Glomerular visceral epithelial cell (primary cell): ENCODE measurements at regions not wholly inside any gene's neighbourhood (a gene's known extent, or its start where the extent isn't known, plus 50 kb on each side); places are given as distances from the start of the nearest gene placed in this dataset.
"Not testable (repeated sequence)": the region's sequence is repeated elsewhere in the genome, so short reads cannot be mapped to it uniquely, and the experiment has no call there.

Source experiments
- DNase-seq: peaks from one replicate; pipeline ENCODE4 v3.0.0-alpha.2; 2016; ENCODE audit errors: extremely low spot score

DNA sequence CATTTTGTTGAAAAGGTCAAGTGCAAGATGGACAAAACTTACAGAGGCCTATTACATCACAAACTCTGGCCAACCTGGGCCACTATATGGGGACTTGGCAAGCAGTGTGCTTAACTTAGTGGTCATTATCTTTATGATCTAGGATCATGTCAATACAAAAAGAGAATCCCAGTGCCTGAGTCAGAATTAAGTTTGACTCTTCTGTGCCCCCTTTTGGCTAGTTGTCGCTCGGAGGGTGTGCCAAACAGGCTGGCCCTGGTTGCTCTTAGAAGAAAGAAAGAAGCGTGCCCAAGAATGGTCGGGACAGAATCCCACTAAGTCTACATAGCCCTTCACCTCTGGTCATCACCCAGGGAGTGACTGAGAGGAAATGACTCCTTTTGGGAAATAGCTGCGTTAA is 100.1 kb downstream of the EIF4E start:
- DNase-seq = no peak

DNA sequence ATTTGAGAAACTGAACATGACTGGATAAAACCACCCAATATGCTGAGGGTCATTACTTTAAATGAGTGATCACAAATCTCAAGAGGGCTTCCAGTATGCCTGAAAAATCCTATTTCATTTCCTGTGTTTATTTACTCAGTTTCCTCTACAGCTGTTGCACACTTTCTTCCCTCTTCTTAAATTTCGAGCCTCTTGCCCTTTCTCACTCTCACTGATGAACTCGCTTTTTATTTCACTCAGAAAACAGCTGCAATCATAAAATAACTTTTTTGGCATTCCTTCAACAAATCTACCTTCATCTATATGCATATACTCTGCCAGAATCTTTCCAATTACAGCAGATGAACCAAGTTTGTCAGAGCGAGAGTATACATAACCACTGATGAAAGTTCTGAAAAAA is 101.3 kb downstream of the EIF4E start:
- DNase-seq = no peak

DNA sequence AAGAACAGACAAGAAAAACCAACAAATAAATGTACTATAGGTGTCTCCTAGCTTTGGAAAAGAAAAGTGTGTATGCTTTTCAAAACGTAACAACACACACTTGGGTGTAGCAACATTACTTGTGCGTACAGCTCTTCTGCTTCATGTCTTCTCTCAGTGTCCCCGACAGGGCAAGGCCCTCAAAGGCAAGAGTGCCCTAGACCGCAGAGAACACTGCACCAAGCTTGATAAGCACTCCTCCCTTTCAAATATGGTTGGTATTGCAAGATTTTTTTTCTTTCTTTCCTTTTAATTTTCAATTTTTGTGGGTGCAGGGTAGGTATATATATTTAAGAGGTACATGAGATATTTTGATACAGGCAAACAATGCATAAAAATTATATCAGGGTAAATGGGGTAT is 106.8 kb downstream of the EIF4E start:
- no peak for DNase-seq

DNA sequence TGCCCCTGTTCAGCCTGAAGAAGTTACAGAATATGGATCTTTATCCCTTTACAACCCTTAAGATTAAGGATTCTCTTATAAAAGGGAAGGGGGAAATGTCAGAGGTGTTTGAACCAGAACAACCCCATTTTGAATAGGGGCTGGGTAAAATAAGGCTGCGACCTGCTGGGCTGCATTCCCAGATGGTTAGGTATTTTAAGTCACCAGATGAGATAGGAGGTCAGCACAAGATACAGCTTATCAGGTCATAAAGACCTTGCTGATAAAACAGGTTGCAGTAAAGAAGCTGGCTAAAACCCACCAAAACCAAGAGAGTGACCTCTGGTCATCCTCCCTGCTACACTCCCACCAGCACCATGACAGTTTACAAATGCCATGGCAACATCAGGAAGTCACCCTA is 110.8 kb downstream of the EIF4E start:
- DNase-seq = not testable (repeated sequence)

DNA sequence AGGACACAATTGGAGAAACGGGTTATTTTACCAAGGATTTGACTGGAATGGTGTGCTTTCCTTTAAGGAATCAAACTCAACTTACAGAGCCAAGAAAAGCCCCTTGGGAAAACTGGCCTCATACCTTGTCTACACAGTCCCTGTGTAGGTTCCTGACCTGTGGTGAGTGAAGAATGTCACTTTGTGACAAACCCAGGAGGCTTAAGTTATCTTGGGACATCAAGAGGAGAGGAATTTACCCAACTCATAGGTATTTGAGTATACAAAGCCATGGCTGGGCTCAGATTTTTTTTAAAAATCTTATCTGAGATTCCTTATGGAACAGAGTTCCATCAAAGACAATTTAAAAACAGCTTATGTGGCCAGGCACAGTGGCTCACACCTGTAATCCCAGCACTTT is 112.1 kb downstream of the EIF4E start:
- no peak for DNase-seq

DNA sequence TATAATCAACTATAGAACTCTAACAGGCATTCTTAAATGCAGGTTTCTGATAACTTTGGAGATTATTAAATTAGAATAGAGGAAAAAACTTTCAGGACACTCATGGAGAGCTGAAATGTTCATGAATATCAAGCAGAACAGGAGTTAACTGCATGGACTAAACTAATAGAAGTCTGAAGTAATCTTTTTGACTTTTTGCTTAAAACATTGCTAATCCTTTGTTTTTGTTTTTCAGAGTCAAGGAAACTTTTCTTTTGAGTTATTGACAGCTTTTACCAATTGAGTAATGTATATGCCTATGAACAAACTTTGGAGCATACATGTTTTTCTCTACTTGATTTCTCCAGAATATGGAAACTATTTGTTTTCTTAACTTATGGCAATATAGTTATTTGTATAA is 112.5 kb downstream of the EIF4E start:
- DNase-seq = no peak

DNA sequence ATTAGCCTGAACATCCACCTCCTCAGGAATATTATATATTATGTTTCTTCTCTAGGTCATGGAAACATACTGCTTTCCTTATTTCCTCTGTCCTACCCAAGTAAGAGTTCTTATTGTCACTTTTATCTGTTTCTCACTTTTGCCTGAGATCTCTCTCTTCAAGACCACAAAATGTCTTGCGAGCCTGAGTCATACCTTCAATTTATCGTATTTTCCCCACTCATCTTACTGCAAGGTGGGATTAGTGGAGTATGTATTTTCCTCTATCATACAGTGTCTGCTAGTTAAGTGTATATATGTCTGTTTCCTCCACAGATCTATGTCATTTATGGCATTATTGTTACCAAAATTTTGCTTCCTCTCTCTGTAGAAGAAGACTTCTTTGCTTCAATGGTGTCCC is 124.5 kb downstream of the EIF4E start:
- no peak for DNase-seq

DNA sequence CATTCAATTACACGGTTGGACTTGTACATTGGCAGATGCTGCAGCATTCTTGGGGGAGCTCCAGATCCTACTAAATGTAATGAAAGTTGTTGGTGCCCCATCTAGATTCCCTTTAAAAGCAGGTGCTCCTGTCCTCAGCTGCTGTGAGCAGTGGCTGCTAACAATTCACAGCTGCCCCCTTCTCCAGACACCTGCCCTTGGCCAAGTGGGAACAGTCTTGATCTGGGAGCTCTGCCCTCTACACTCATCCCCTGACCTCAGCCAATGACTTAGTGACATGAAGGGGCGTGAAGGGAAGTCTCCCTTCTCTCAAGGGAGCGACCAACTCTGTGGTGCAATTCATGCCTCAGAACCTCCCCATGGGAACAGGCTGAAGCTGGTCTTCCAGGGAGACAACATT is 125.7 kb downstream of the EIF4E start:
- DNase-seq = no peak

DNA sequence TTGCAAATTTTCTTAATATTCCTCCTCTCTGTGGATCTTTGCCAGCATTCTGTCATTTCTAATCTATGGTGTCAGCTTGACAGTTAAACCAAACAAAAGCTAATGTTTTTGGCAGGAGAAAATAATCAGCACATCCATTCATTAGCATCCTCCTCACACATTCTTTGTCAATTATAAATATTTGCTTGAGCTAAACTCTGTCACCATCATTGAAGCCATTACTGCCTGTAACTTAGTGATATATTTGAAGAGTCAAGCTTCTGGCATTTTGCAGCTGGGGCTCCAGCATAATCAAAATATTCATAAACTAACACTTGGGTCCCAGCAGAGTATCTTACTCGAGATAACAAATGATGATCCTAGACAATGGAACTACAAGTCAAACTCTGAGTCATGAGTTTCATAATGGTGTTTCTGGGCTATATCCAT is 126.1 kb downstream of the EIF4E start:
- no peak for DNase-seq

DNA sequence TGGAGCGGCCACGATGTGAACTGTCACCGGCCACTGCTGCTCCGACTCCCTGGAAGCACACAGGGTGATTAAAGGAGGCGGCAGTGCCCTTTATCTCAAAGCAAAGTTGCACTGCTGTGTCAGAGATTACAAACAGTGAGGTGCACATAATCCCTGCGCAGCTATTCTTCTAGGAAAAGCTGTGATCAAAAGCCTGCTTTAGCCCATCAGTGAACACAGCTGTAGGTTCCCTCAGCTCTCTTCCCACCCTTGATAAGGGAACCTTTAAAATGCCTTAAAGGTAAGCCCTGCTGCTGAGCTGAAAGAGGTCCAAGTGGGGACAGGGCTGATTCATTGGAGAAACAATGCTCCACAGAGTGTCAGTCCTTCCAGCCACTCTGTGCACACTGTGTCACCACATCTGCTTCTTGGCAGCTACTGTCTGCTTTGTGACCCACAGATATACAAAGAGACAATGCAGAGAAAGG is 127.6 kb downstream of the EIF4E start:
- DNase-seq = no peak

DNA sequence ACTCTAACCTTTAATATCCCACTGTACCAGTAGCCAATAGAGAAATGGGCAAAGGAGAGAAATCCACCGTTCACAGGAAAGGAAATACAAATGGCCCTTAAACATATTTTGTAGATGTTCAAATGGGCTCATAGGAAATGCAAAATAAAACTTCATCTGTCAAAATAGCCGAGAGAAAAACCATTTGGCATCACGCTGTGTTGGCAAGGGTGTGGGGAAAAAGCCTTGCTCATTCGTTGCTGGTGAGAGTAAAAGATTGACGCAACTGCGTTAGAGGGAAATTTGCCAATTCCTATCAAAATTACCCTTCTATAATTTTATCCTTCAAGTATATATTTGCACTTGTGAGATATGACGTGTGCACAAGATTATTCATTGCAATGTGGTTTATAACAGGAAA is 131.9 kb downstream of the EIF4E start:
- DNase-seq = no peak

DNA sequence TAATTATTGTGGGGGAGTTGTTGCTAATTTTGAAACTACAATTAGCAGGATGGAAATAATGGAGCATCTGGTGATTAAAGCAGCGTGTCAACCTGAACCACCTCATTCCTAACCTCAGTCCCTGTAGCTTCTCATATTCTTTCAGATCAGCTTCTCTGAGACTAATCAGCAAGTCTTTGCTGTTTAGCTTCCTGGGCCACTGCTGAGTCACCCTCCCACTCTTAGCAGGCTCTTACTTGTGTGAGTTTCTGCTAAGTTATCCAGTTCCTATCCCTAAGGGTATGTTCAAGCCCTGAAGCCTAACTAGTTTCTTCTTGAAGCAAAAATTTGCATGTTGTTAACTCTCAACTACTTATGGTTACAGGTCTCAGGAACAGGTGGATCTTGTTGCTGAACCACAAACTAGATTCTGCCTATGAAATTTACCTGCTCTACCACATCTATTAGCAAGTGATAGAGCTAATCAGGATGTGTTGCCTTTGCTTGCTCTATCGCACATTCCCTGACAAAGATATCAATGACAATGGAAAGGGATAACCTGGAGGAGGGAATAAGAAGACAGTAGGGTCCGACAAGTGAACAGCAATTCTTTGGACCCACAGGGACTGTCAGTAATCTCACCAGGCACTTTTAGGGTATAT is 134.2 kb downstream of the EIF4E start:
- DNase-seq = peak; percentile 7

DNA sequence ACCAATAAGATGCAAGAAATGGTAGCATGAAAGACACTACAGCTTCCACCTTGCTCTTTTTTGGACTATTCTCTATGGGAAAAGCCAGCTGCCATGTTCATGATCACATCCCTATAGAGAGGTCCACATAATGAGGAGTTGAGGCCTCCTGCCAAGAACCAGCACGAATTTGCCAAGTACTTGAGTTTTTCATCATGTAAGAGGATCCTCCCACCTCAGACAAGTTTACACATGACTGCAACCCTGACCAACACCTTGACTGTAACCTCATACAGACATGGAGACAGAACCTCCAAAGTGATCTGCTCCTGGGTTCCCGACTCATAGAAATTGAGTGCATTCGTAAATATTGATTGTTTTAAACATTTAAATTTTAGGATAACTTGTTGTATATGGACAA is 135.2 kb upstream of the TSPAN5 start:
- no peak for DNase-seq

DNA sequence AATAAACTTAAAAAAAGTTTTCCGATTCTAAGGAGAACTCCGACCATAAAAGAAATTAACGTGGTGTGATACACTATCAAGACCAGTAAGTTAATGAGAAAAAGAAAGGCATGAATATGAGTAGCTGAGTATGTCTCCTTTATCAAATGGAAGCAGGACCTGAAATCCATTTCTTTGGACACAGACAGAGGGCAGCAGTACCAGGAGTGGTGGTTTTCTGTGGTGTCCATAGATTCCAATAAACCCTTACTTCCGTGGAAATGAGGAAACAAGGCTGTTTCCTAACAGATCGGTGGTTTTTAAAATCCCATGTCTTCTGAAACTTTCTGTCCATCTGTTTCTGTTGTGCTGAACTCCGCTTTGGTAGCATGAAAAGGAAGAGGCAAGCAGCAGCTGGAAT is 128.5 kb upstream of the TSPAN5 start:
- DNase-seq = no peak

DNA sequence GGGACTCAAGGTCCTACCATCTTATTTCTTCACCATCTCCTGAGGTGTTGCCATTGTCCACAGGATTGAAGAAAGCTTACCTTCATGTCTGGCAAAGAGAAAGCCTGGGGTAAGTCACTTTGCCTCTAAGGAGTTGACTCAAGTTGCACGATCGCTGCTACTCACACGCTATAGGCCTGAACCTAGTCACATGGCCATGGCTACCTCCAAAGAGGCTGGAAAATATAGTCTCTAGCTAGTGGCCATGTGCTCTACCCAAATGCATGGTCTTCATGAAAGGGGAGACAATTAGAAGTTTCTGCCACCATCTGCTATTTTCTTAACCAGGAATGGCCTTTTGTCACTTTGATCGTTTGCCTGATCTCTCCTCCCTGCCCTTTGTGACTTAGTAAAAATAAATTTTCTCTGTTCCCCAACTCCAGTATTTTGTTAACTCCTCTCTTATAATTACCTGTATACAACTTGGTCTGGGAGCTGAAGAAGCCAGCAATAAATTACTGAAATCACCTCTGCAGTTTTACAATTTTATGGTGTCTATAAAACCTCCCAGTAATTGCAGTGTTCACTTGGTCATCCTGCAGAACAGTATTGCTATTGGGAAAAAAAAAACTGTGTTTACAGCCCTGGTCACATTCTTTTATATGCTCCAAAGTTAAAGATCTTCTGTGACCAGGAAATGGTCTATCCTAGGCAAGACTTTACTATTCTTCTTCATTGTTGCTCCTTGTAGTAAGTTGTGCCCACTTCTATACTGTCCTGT is 126.7 kb upstream of the TSPAN5 start:
- DNase-seq = no peak

DNA sequence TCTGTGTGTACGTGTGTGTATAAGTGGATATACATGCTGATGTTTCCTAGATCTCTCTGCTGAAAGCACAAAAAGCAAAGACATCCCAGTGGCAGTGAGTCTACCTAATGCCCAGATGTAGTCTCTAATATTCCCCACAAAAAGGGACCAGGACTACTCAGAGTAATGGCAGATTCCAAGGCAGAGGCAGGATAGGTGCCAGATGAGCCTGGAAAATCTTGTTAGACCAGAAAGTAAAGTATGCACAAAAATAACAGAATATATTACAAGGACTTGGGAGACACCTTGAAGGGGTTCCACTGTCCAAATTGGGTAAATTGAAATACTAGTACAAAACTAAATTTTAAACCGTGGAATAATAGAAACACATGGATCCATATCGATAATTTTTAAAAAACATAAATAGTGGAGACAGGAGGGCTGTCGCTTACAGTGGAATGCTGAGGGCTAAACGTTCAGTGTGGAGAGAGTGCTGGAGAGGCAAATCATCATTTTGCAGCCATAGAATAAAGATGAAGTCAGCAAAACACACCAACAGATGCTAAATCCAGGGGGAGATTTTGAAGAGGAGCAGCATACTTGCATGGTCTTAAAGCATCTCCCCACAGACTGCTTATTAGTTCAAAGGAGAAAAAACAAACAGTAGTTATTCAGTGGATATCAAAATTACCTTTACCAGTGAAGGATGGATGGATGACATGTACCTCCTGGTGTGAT is 123.4 kb upstream of the TSPAN5 start:
- DNase-seq = no peak

DNA sequence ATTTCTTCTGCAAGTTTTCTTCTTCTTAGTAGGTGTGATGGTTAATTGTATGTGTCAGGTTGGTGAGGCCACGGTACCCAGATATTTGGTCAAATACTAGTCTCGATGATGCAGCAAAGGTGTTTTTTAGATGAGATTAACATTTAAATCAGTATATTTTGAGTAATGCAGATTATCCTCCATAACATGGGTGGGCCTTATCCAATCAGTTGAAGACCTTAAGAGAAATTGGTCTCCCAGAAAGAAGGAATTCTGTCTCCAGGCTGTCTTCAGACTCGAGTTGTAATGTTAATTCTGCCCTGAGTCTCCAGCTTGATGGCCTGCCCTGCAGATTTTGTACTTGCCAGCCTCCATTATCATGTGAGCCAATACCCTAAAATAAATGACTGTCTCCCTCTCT is 122.5 kb upstream of the TSPAN5 start:
- DNase-seq = no peak

DNA sequence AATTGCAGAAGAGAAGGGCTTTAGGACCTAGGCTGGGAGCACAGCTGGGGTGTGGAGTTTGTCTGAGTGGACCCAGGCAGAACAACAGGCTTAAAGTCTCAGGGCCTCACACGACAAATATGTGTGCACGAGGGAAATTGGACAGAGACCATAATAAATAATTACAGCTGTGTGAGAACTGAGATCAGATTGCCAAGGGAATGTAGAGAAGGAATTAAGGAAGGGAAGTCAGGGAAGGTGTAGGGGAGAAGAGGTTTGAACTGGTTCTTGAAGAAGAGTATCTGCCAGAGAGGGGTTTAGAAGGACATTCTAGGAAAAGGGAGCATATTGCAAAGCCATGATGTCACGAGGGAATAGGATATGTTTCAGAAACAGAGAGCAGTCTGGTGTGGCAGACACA is 120.7 kb upstream of the TSPAN5 start:
- DNase-seq = no peak

DNA sequence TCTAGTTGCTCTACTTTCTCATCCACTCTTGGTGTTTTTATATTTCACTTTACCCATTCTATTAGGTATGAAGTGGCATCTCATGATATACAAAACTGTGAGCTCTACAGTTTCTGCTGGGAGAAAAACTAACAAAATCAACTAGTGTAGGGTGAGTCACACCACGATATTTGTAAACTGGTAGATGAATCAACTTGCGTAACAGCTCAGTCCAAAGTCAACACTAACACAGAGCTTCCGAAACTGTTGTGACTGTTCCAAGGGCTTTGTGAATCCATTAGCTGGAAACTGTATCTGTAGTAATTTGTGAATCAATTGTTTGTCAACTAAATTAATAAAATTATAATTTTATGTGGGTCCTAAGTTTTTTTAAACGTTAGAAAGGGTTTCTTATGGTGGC is 119.8 kb upstream of the TSPAN5 start:
- no peak for DNase-seq

DNA sequence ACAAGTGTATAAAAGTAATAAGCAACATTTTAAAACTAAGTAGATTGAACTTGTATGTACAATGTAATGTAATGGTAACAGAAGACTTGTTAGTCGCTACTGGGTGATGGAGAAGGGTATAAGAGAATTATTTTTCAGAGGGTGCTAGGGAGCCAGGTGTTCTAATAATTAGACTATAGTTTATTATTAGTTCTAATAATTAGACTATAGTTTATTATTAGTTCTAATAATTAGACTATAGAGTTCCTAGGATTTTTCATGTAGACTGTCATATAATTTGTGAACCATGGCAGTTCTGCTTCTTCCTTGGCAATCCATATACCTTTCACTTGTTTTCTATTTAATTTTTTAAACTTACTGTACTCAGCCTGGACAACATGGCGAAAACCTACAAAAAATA is 117.3 kb upstream of the TSPAN5 start:
- DNase-seq = no peak

DNA sequence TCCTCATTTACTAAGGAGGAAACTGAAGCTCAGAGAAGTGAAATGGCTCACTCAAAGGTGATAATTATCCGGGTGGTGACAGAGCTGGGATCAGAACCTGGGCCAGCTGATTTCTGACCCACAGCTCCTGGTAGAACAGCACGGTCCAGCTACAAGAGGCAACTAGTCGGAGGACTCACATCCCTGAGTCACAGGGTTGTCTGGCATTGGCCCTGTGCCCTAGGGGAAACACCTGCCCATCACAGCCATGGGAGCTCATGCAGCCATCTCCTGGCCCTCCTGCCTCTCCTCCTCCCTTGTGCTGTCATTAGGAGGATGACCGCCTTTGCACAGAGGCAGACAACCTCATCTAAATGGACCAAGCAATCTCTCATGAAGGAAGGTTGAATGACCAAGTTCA is 115.2 kb upstream of the TSPAN5 start:
- no peak for DNase-seq

DNA sequence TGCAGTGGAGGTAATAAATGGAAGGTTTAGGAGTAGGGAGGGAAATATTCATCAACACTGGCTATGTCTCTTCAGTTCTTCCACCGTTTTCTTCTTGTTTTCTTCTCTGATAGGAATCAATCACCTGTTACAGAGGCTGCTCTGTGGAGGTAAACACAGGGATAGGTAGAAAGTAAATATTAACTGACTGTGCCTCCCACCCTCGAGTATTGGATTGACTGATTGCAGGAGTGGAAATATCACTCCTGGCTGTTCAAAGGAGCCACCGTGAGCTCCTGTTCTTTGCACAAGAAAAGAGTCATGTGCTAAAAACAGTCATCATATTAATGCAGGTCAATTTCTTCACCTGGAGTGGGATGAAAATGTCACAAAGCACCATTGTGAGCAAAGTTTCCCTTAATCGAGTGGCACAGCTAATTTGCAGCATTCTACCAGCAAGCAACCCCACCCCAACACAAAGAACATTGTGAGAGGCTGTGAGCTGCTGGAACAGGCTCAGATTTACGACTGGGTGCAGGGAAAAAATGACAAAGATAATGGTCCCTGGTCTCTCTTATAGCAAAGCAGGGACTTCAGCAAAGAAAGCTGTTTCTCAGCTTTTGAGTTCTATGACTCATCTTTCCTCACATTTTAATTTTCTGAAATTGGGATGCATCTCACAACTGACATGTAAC is 113.7 kb upstream of the TSPAN5 start:
- DNase-seq = no peak
